Neural progenitor cell (in vitro differentiated cells): ENCODE measurements at regions not wholly inside any gene's neighbourhood (a gene's known extent, or its start where the extent isn't known, plus 50 kb on each side); places are given as distances from the start of the nearest gene placed in this dataset.

ENCODE experiments used
- DNase-seq: peaks from one replicate; pipeline ENCODE4 v3.0.0-alpha.2; 2016; ENCODE audit warnings: low spot score
- H2AFZ ChIP-seq: fragments of 200-600 bp; sonication (generic); replicated peaks from 2 replicates; pipeline ENCODE4 v1.6.1; 2016; ENCODE audit warnings: antibody characterized with exemption
- H3F3A ChIP-seq: fragments of 200-600 bp; sonication (generic); 2 replicates; pipeline ENCODE4 v1.6.1; 2016; ENCODE audit warnings: antibody characterized with exemption, low read depth
- H3K27ac ChIP-seq: fragments of 200-600 bp; sonication (generic); 2 replicates; pipeline ENCODE4 v1.5.1; 2016; ENCODE audit warnings: mild to moderate bottlenecking
- H3K27me3 ChIP-seq: fragments of 200-600 bp; sonication (generic); 2 replicates; pipeline ENCODE4 v1.6.1; 2016; ENCODE audit warnings: mild to moderate bottlenecking, moderate library complexity
- H3K36me3 ChIP-seq: fragments of 200-600 bp; sonication (generic); 2 replicates; pipeline ENCODE4 v1.5.1; 2016
- H3K4me1 ChIP-seq: fragments of 200-600 bp; sonication (generic); 2 replicates; pipeline ENCODE4 v1.6.1; 2016; ENCODE audit warnings: mixed run types
- H3K4me2 ChIP-seq: fragments of 200-600 bp; sonication (generic); 2 replicates; pipeline ENCODE4 v1.6.1; 2016
- H3K4me3 ChIP-seq: fragments of 200-600 bp; sonication (generic); 2 replicates; pipeline ENCODE4 v1.5.1; 2016
- H3K79me2 ChIP-seq: fragments of 200-600 bp; sonication (generic); 2 replicates; pipeline ENCODE4 v1.6.1; 2016; ENCODE audit warnings: low read depth
- H3K9ac ChIP-seq: fragments of 200-600 bp; sonication (generic); 2 replicates; pipeline ENCODE4 v1.6.1; 2016
- H3K9me3 ChIP-seq: fragments of 200-600 bp; sonication (generic); 2 replicates; pipeline ENCODE4 v1.5.1; 2016; ENCODE audit warnings: low read depth
- H4K20me1 ChIP-seq: fragments of 200-600 bp; sonication (generic); 2 replicates; pipeline ENCODE4 v1.6.1; 2016; ENCODE audit warnings: low read depth
- H3K27ac Mint-ChIP-seq: 3 replicates; pipeline ENCODE4 v1.8.0; 2021; ENCODE audit warnings: mixed read lengths
- H3K27me3 Mint-ChIP-seq: 2 replicates; pipeline ENCODE4 v1.8.0; 2022; ENCODE audit warnings: low read depth, mild to moderate bottlenecking, inconsistent platforms, moderate library complexity, mixed read lengths; ENCODE audit not compliant: insufficient read depth
- H3K36me3 Mint-ChIP-seq: 3 replicates; pipeline ENCODE4 v1.8.0; 2021; ENCODE audit warnings: mixed read lengths
- H3K4me1 Mint-ChIP-seq: 3 replicates; pipeline ENCODE4 v1.8.0; 2021; ENCODE audit warnings: mixed read lengths
- H3K4me3 Mint-ChIP-seq: 3 replicates; pipeline ENCODE4 v1.8.0; 2021; ENCODE audit warnings: mild to moderate bottlenecking, moderate library complexity, mixed read lengths
- H3K9me3 Mint-ChIP-seq: 3 replicates; pipeline ENCODE4 v1.8.0; 2020; ENCODE audit warnings: mixed read lengths
- CTCF ChIP-seq: fragments of 200-600 bp; sonication (generic); IDR thresholded peaks from 2 replicates; pipeline ENCODE4 v1.5.1; 2017; ENCODE audit warnings: antibody characterized with exemption, mild to moderate bottlenecking
- EZH2 ChIP-seq: fragments of 200-600 bp; sonication (generic); IDR thresholded peaks from 2 replicates; pipeline ENCODE4 v1.6.1; 2017; ENCODE audit warnings: antibody characterized with exemption, mild to moderate bottlenecking, moderate library complexity
- EZH2phosphoT487 ChIP-seq: fragments of 200-600 bp; sonication (generic); IDR thresholded peaks from 2 replicates; pipeline ENCODE4 v1.6.1; 2017; ENCODE audit warnings: antibody characterized with exemption

- no peak overlapping the region for H2AFZ ChIP-seq
- no peak overlapping the region for H3K4me3 ChIP-seq
- no peak for DNase-seq
- TF ChIP-seq EZH2 = no peak
- no peak for TF ChIP-seq CTCF
- no peak for TF ChIP-seq EZH2phosphoT487
- H3K4me2 ChIP-seq = no peak overlapping the region
- H3K27ac Mint-ChIP-seq = no peak overlapping the region
- H3K79me2 ChIP-seq = no peaks in the 10 kb centered on the region
- no peak overlapping the region for H3K4me3 Mint-ChIP-seq
- no peaks in the 10 kb centered on the region for H3K9me3 Mint-ChIP-seq
- peaks cover 2% of the 10 kb centered on the region for H3K27me3 Mint-ChIP-seq
- H3K27ac ChIP-seq = no peak overlapping the region
- H3K4me1 ChIP-seq = no peaks in the 10 kb centered on the region
- H4K20me1 ChIP-seq = no peaks in the 10 kb centered on the region
- no peaks in the 10 kb centered on the region for H3K27me3 ChIP-seq
- no peaks in the 10 kb centered on the region for H3K36me3 Mint-ChIP-seq
- H3K9me3 ChIP-seq = no peaks in the 10 kb centered on the region
- H3K4me1 Mint-ChIP-seq = peaks cover 4% of the 10 kb centered on the region
- H3K36me3 ChIP-seq = no peaks in the 10 kb centered on the region
- H3K9ac ChIP-seq = no peak overlapping the region
- H3F3A ChIP-seq = no peaks in the 10 kb centered on the region
Measured at GRCh38 chr2:15863089-15863488, 77.3 kb upstream of the MYCN start.

- Histone ChIP-seq H4K20me1 (no peaks in the 10 kb centered on the region), H3K4me2 (no peak overlapping the region), H3K4me1 (no peaks in the 10 kb centered on the region), H2AFZ (no peak overlapping the region), H3K9ac (no peak overlapping the region), H3K27ac (no peak overlapping the region), H3K4me3 (no peak overlapping the region), H3K79me2 (no peaks in the 10 kb centered on the region), H3F3A (no peaks in the 10 kb centered on the region), H3K9me3 (no peaks in the 10 kb centered on the region), H3K27me3 (no peaks in the 10 kb centered on the region), H3K36me3 (no peaks in the 10 kb centered on the region)
- Mint-ChIP-seq H3K36me3 (no peaks in the 10 kb centered on the region), H3K9me3 (no peaks in the 10 kb centered on the region), H3K4me3 (no peak overlapping the region), H3K27me3 (peaks cover 2% of the 10 kb centered on the region), H3K4me1 (peaks cover 3% of the 10 kb centered on the region), H3K27ac (no peak overlapping the region)
- no peak for DNase-seq
- TF ChIP-seq EZH2 = no peak
- no peak for TF ChIP-seq EZH2phosphoT487
- no peak for TF ChIP-seq CTCF
Measured at GRCh38 chr2:15863494-15864175, 76.7 kb upstream of the MYCN start.

- TF ChIP-seq EZH2phosphoT487 = no peak
- no peak for TF ChIP-seq CTCF
- no peak for TF ChIP-seq EZH2
- peaks cover 2% of the 10 kb centered on the region for H3K4me1 Mint-ChIP-seq
- Histone ChIP-seq H3K4me1 (no peaks in the 10 kb centered on the region), H3K36me3 (no peaks in the 10 kb centered on the region), H3F3A (no peaks in the 10 kb centered on the region), H3K9ac (no peak overlapping the region), H3K4me3 (no peak overlapping the region), H3K79me2 (no peaks in the 10 kb centered on the region), H3K27me3 (no peaks in the 10 kb centered on the region), H3K27ac (no peak overlapping the region), H3K4me2 (no peak overlapping the region), H2AFZ (no peak overlapping the region), H4K20me1 (no peaks in the 10 kb centered on the region), H3K9me3 (no peaks in the 10 kb centered on the region)
- no peak for DNase-seq
- H3K9me3 Mint-ChIP-seq = no peaks in the 10 kb centered on the region
- H3K27me3 Mint-ChIP-seq = peaks cover 2% of the 10 kb centered on the region
- no peaks in the 10 kb centered on the region for H3K36me3 Mint-ChIP-seq
- H3K27ac Mint-ChIP-seq = no peak overlapping the region
- H3K4me3 Mint-ChIP-seq = no peak overlapping the region
Measured at GRCh38 chr2:15864176-15864769, 76.1 kb upstream of the MYCN start.
